T-cell (primary cell): ENCODE measurements at regions not wholly inside any gene's neighbourhood (a gene's known extent, or its start where the extent isn't known, plus 50 kb on each side); places are given as distances from the start of the nearest gene placed in this dataset.

Experiments used
- ATAC-seq, 4 experiments: fragments of 200-7000 bp in 3 of 4; fragments of 150-1000 bp in 1 of 4; cut with Tn5 transposase; replicated peaks in 1 of 4; 1 replicate in 3 of 4; 2 replicates in 1 of 4; pipeline ENCODE4 v1.10.0; 2021; ENCODE audit warnings: moderate library complexity in 3 of 4, mild to moderate bottlenecking in 2 of 4, moderate number of reproducible peaks in 1 of 4
- CTCF ChIA-PET, 2 donors: fragments of 300-600 bp; sonication (Branson Sonifier 250); formaldehyde crosslinking; loops; one replicate each; lab custom pipeline; 2022; ENCODE audit warnings: antibody characterized with exemption in 2 of 2; lab: Charles Lee
- POLR2A ChIA-PET, 2 donors: fragments of 300-600 bp; sonication (Branson Sonifier 250); formaldehyde crosslinking; loops; one replicate each; lab custom pipeline; 2022; ENCODE audit warnings: antibody characterized with exemption in 2 of 2; lab: Charles Lee
- DNase-seq, 35 experiments: peaks; one replicate each; pipeline versions ENCODE4 v3.0.0 to v3.0.0-alpha.2; 2013 to 2023
- H3K27ac ChIP-seq: one replicate; pipeline ENCODE4 v1.5.1; 2013; ENCODE audit warnings: low read length
- H3K27me3 ChIP-seq, 2 experiments: replicated peaks in 1 of 2; 1 replicate in 1 of 2; 2 replicates in 1 of 2; pipeline versions ENCODE4 v1.6.1 to v1.7.0; 2013; ENCODE audit warnings: low read length in 1 of 2, mixed read lengths in 1 of 2; ENCODE audit not compliant: control insufficient read depth in 2 of 2, insufficient read depth in 2 of 2; ENCODE audit errors: extremely low read depth in 1 of 2
- H3K36me3 ChIP-seq, 2 donors: 1 replicate in 1 of 2; 2 replicates in 1 of 2; pipeline versions ENCODE4 v1.6.1 to v1.7.0; 2013; ENCODE audit warnings: low read length in 1 of 2; ENCODE audit not compliant: control insufficient read depth in 2 of 2, insufficient read depth in 1 of 2; ENCODE audit errors: extremely low read depth in 1 of 2
- H3K4me1 ChIP-seq, 2 experiments: 1 replicate in 1 of 2; 2 replicates in 1 of 2; pipeline versions ENCODE4 v1.6.1 to v1.7.0; 2013; ENCODE audit warnings: low read length in 2 of 2, mixed read lengths in 1 of 2; ENCODE audit not compliant: insufficient read depth in 2 of 2, control insufficient read depth in 1 of 2; ENCODE audit errors: extremely low read depth in 1 of 2
- H3K4me3 ChIP-seq, 2 donors: 1 replicate in 1 of 2; 2 replicates in 1 of 2; pipeline versions ENCODE4 v1.5.1 to v1.7.0; 2013; ENCODE audit warnings: mild to moderate bottlenecking in 2 of 2, low read length in 1 of 2, moderate library complexity in 1 of 2; ENCODE audit not compliant: control insufficient read depth in 1 of 2; ENCODE audit errors: extremely low read depth in 1 of 2
- H3K9me3 ChIP-seq: 2 replicates; pipeline ENCODE4 v1.7.0; 2013
- H3K27ac Mint-ChIP-seq, 2 donors: one replicate each; pipeline ENCODE4 v1.8.0; 2020 to 2021; ENCODE audit warnings: mild to moderate bottlenecking in 2 of 2, mixed read lengths in 2 of 2
- H3K27me3 Mint-ChIP-seq, 2 donors: one replicate each; pipeline ENCODE4 v1.8.0; 2021 to 2022; ENCODE audit warnings: mixed read lengths in 2 of 2
- H3K36me3 Mint-ChIP-seq: one replicate; pipeline ENCODE4 v1.8.0; 2021; ENCODE audit warnings: mixed read lengths
- H3K4me1 Mint-ChIP-seq, 3 donors: one replicate each; pipeline ENCODE4 v1.8.0; 2020 to 2022; ENCODE audit warnings: mixed read lengths in 3 of 3, mild to moderate bottlenecking in 1 of 3
- H3K4me3 Mint-ChIP-seq, 3 donors: one replicate each; pipeline ENCODE4 v1.8.0; 2020 to 2022; ENCODE audit warnings: mild to moderate bottlenecking in 3 of 3, mixed read lengths in 3 of 3, moderate library complexity in 3 of 3
- H3K9me3 Mint-ChIP-seq, 3 donors: one replicate each; pipeline ENCODE4 v1.8.0; 2020 to 2022; ENCODE audit warnings: mixed read lengths in 3 of 3
- WGBS: methylation state at CpG from one replicate; pipeline ENCODE4 v1.1.5; 2013; ENCODE audit warnings: missing lambda C conversion rate; ENCODE audit not compliant: insufficient coverage; 5-methylcytosine and 5-hydroxymethylcytosine counted together

GRCh38 chr2:15752552-15753232 lies 161.0 kb downstream of the DDX1 start:
- H3K4me3 ChIP-seq = no peak overlapping the region
- DNase-seq (no peak), ATAC-seq (no peak)
- Mint-ChIP-seq H3K27me3 (peaks cover 0 to 3% of the 10 kb centered on the region in 2 donors), H3K9me3 (no peaks in the 10 kb centered on the region), H3K36me3 (no peaks in the 10 kb centered on the region), H3K4me3 (no peak overlapping the region), H3K27ac (no peak overlapping the region), H3K4me1 (no peaks in the 10 kb centered on the region)
- ChIA-PET CTCF (no interaction called here), POLR2A (no interaction called here)
- no peak overlapping the region for H3K27ac ChIP-seq
- no CpG with 5 or more reads among the region's 2 CpGs for WGBS
- H3K9me3 ChIP-seq = no peaks in the 10 kb centered on the region
- peaks cover 0 to 8% of the 10 kb centered on the region in 2 experiments for H3K27me3 ChIP-seq
- H3K36me3 ChIP-seq = no peaks in the 10 kb centered on the region
- no peaks in the 10 kb centered on the region for H3K4me1 ChIP-seq

DNA sequence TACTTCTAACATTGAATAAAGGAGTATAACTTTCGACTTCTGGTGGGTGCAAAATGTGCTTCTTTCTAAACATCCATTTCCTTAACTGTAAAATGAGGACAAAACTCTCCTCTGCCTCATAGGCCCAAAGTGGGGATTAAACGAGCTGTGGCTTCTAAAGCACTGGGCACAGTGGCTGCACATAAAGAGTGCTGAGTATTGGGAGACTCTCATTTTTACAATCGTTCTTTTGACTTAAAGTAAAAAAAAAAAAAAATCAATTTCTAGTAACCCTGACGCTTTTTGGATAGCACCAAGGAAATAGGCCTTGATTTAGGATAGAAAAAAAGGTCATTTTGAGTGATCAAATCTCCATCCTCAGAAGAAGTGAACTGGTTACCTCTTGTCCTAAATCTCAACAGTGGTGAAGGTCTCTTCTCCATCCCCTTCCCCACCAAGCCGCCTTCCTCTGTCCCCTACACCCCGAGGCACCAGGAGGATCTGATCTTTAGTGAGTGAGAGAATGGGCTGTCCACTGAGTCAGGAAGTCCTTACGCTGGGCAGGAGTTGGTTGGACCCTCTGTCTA lies 161.6 kb downstream of the DDX1 start:
- Histone ChIP-seq H3K4me1 (no peaks in the 10 kb centered on the region), H3K9me3 (no peaks in the 10 kb centered on the region), H3K27me3 (peaks cover 0 to 6% of the 10 kb centered on the region in 2 experiments), H3K36me3 (no peaks in the 10 kb centered on the region), H3K4me3 (no peak overlapping the region), H3K27ac (no peak overlapping the region)
- no CpG with 5 or more reads among the region's 7 CpGs for WGBS
- H3K9me3 Mint-ChIP-seq = no peaks in the 10 kb centered on the region
- H3K27me3 Mint-ChIP-seq = peaks cover 0 to 5% of the 10 kb centered on the region in 2 donors
- no peaks in the 10 kb centered on the region for H3K36me3 Mint-ChIP-seq
- H3K4me1 Mint-ChIP-seq = no peaks in the 10 kb centered on the region
- DNase-seq (no peak), ATAC-seq (no peak)
- ChIA-PET CTCF (no interaction called here), POLR2A (no interaction called here)
- H3K27ac Mint-ChIP-seq = no peak overlapping the region
- no peak overlapping the region for H3K4me3 Mint-ChIP-seq

- 78% methylated on average over 12 of the region's 15 CpGs for WGBS
- Mint-ChIP-seq H3K36me3 (no peaks in the 10 kb centered on the region), H3K9me3 (no peaks in the 10 kb centered on the region), H3K27ac (no peak overlapping the region), H3K4me1 (no peaks in the 10 kb centered on the region), H3K4me3 (no peak overlapping the region), H3K27me3 (peaks cover 0 to 5% of the 10 kb centered on the region in 2 donors)
- DNase-seq = no peak
- no peaks in the 10 kb centered on the region for H3K9me3 ChIP-seq
- H3K27me3 ChIP-seq = peaks cover 0 to 6% of the 10 kb centered on the region in 2 experiments
- POLR2A ChIA-PET = no interaction called here
- no peak for ATAC-seq
- no peak overlapping the region for H3K27ac ChIP-seq
- H3K36me3 ChIP-seq = no peaks in the 10 kb centered on the region
- no peaks in the 10 kb centered on the region for H3K4me1 ChIP-seq
- CTCF ChIA-PET = no interaction called here
- no peak overlapping the region for H3K4me3 ChIP-seq
These were observed 162.4 kb downstream of the DDX1 start for GRCh38 chr2:15753811-15754702.

GRCh38 chr2:15754703-15755099 lies 163.0 kb downstream of the DDX1 start:
- no peaks in the 10 kb centered on the region for H3K36me3 Mint-ChIP-seq
- H3K4me3 ChIP-seq = no peak overlapping the region
- CTCF ChIA-PET = no interaction called here
- no peaks in the 10 kb centered on the region for H3K4me1 ChIP-seq
- no peak overlapping the region for H3K27ac ChIP-seq
- no peak for DNase-seq
- H3K4me3 Mint-ChIP-seq = no peak overlapping the region
- POLR2A ChIA-PET = no interaction called here
- no peak overlapping the region for H3K27ac Mint-ChIP-seq
- H3K27me3 ChIP-seq = peaks cover 0 to 6% of the 10 kb centered on the region in 2 experiments
- WGBS = no CpG with 5 or more reads among the region's 5 CpGs
- H3K4me1 Mint-ChIP-seq = no peaks in the 10 kb centered on the region
- no peak for ATAC-seq
- no peaks in the 10 kb centered on the region for H3K9me3 ChIP-seq
- H3K9me3 Mint-ChIP-seq = no peaks in the 10 kb centered on the region
- H3K27me3 Mint-ChIP-seq = peaks cover 0 to 5% of the 10 kb centered on the region in 2 donors
- H3K36me3 ChIP-seq = no peaks in the 10 kb centered on the region

GRCh38 chr2:15755528-15755927 lies 163.9 kb downstream of the DDX1 start:
- ATAC-seq (no peak), DNase-seq (no peak)
- 100% methylated on average over 1 of the region's 2 CpGs for WGBS
- no peaks in the 10 kb centered on the region for H3K9me3 ChIP-seq
- ChIA-PET CTCF (no interaction called here), POLR2A (no interaction called here)
- H3K4me1 ChIP-seq = no peaks in the 10 kb centered on the region
- Mint-ChIP-seq H3K36me3 (no peaks in the 10 kb centered on the region), H3K27me3 (peaks cover 0 to 5% of the 10 kb centered on the region in 2 donors), H3K4me3 (no peak overlapping the region), H3K9me3 (no peaks in the 10 kb centered on the region), H3K4me1 (no peaks in the 10 kb centered on the region), H3K27ac (no peak overlapping the region)
- H3K4me3 ChIP-seq = no peak overlapping the region
- no peaks in the 10 kb centered on the region for H3K36me3 ChIP-seq
- H3K27me3 ChIP-seq = peaks cover 0 to 6% of the 10 kb centered on the region in 2 experiments
- H3K27ac ChIP-seq = no peak overlapping the region

DNA sequence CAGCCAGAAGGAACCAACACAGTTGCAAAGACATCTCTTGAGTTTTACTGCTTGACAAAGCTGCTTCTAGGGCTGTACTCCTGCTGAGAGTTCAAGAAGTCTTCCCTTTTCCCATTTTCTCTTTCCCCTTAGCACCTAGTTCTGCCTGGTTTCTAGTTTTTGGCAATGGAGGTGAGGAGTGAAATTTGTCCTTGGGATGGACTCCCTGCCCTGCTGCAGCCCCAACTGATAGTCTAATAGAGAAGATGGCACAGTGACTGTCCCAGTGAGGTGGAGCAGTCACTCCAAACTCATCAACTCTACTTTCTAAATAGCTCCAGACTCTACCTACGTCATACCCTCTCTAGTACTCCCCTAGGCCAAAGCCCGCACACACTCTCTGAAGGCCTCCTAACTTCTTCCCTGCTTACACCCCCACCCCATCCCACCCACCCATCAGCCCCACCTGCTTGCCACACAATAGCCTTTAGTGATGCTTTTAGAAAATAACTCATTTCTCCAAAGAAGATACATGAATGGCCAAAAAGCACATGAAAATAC lies 164.4 kb downstream of the DDX1 start:
- Mint-ChIP-seq H3K4me1 (no peaks in the 10 kb centered on the region), H3K9me3 (no peaks in the 10 kb centered on the region), H3K4me3 (no peak overlapping the region), H3K27ac (no peak overlapping the region), H3K27me3 (peaks cover 0 to 5% of the 10 kb centered on the region in 2 donors), H3K36me3 (no peaks in the 10 kb centered on the region)
- H3K27me3 ChIP-seq = peaks cover 0 to 3% of the 10 kb centered on the region in 2 experiments
- ATAC-seq = no peak
- H3K36me3 ChIP-seq = no peaks in the 10 kb centered on the region
- no peaks in the 10 kb centered on the region for H3K9me3 ChIP-seq
- H3K4me1 ChIP-seq = no peaks in the 10 kb centered on the region
- WGBS = 68% methylated on average over 2 of the region's 2 CpGs
- CTCF ChIA-PET = no interaction called here
- H3K4me3 ChIP-seq = no peak overlapping the region
- no peak overlapping the region for H3K27ac ChIP-seq
- POLR2A ChIA-PET = no interaction called here
- DNase-seq = no peak
